IPS-15b (cell line): ENCODE measurements at regions not wholly inside any gene's neighbourhood (a gene's known extent, or its start where the extent isn't known, plus 50 kb on each side); places are given as distances from the start of the nearest gene placed in this dataset.

ENCODE experiments used
- H3K27me3 ChIP-seq: one replicate; pipeline ENCODE4 v1.6.1; 2013; ENCODE audit warnings: low read length; ENCODE audit not compliant: control insufficient read depth, insufficient read depth
- H3K36me3 ChIP-seq: one replicate; pipeline ENCODE4 v1.6.1; 2013; ENCODE audit warnings: low read length; ENCODE audit not compliant: control insufficient read depth, insufficient read depth
- H3K4me1 ChIP-seq: one replicate; pipeline ENCODE4 v1.6.1; 2013; ENCODE audit warnings: mild to moderate bottlenecking, low read length; ENCODE audit not compliant: control insufficient read depth, insufficient read depth
- H3K4me3 ChIP-seq: one replicate; pipeline ENCODE4 v1.5.1; 2013; ENCODE audit warnings: low read depth, low read length
- H3K9ac ChIP-seq: one replicate; pipeline ENCODE4 v1.6.1; 2013; ENCODE audit warnings: low read depth, mild to moderate bottlenecking, low read length
- H3K9me3 ChIP-seq: one replicate; pipeline ENCODE4 v1.6.1; 2013; ENCODE audit warnings: mild to moderate bottlenecking, low read length; ENCODE audit not compliant: control insufficient read depth, insufficient read depth

DNA sequence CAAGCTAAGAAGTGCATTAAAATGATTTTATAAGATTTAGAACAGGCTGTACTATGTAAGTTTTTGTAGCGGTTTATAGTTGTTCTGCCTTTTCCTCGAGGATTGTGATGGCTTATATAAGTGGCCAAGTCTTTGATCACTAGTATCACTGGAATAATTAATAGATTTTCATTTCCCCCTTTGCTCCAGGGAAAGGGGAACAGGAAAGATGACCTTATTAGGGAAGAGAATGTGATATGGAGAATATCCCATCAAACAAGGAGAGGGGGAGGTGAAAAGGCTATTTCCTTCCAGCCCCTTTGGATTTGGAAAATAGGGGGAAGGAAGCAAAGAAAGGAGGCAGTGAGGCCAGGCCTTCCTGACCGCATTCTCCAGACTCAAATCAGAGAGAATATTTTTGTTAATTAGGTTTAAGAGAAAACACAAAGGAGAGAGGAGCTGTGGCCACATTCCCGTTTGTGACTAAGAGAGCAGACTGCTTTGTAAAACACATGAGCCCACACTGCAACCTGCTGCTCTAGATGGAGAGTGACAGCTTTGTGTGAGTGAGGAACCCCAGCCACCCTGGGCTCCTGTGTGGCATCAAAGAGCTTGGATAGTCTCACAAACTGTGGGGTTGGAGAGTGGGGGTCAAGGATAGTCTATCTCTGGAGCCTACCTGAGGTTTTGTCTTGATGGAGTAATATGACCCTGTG, 359.5 kb downstream of the DTWD2 start:
- Histone ChIP-seq H3K4me1 (no peaks in the 10 kb centered on the region), H3K4me3 (no peak overlapping the region), H3K9ac (no peak overlapping the region), H3K27me3 (no peaks in the 10 kb centered on the region), H3K9me3 (no peaks in the 10 kb centered on the region), H3K36me3 (no peaks in the 10 kb centered on the region)

DNA sequence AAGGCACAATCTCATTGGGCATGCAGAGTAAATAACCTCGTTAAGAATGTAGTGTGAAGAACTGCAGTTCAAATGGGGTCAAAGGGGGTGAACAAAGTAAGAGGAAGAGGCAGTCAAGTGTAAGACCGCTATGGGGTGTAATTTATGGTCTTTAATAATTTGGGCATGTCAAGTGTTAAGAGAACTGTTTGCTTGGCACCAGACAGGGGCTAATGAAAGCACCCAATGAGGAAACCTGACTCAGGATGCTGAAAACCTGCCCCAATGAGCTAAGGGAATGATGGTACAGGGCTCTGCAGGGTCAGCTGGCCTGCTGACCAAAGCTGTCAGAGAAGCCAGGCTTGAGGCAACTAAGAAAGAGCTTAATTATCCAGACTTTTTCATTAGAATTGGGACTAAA, 368.1 kb downstream of the DTWD2 start:
- Histone ChIP-seq H3K9me3 (no peaks in the 10 kb centered on the region), H3K9ac (no peak overlapping the region), H3K27me3 (no peaks in the 10 kb centered on the region), H3K4me3 (no peak overlapping the region), H3K4me1 (no peaks in the 10 kb centered on the region), H3K36me3 (no peaks in the 10 kb centered on the region)

DNA sequence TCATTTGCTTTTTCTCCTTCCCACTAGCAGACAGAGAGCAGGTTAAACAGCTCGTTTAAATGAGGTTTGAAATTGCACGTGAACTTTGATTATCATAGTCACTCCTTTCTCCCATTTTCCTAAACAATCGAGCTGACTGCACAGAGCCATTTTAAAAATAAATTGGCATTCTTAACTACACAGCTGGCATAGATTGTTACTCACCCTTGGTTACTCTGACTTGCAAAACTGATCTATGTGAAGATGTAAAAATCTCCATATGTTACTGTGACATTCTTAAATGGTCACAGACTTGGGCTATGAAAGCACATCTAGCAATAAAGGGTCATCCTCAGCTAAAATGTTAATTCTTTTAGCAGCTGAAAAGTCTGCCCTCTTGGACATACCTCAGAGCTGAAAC, 368.5 kb downstream of the DTWD2 start:
- Histone ChIP-seq H3K36me3 (no peaks in the 10 kb centered on the region), H3K9me3 (no peaks in the 10 kb centered on the region), H3K4me3 (no peak overlapping the region), H3K9ac (no peak overlapping the region), H3K4me1 (no peaks in the 10 kb centered on the region), H3K27me3 (no peaks in the 10 kb centered on the region)

DNA sequence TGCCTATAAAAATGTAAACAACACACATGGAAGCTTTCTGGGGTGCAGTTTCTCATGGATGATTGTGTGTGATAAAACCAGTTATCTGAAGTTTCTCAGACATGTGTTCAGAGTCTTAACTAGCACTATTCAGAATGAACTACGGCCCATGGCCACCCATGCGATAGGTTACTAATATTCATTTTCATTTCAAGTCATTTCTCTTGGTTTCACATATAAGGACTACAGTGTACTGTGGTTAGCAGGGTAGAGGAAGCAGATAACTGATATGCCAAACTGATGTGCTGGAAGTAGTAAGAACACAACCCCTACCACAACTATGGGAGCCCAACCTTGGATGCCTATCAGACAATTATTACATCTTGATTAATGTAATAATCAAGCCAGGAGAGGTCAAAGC, 372.1 kb downstream of the DTWD2 start:
- no peaks in the 10 kb centered on the region for H3K9me3 ChIP-seq
- no peaks in the 10 kb centered on the region for H3K36me3 ChIP-seq
- H3K4me1 ChIP-seq = no peaks in the 10 kb centered on the region
- H3K9ac ChIP-seq = no peak overlapping the region
- H3K27me3 ChIP-seq = no peaks in the 10 kb centered on the region
- no peak overlapping the region for H3K4me3 ChIP-seq

DNA sequence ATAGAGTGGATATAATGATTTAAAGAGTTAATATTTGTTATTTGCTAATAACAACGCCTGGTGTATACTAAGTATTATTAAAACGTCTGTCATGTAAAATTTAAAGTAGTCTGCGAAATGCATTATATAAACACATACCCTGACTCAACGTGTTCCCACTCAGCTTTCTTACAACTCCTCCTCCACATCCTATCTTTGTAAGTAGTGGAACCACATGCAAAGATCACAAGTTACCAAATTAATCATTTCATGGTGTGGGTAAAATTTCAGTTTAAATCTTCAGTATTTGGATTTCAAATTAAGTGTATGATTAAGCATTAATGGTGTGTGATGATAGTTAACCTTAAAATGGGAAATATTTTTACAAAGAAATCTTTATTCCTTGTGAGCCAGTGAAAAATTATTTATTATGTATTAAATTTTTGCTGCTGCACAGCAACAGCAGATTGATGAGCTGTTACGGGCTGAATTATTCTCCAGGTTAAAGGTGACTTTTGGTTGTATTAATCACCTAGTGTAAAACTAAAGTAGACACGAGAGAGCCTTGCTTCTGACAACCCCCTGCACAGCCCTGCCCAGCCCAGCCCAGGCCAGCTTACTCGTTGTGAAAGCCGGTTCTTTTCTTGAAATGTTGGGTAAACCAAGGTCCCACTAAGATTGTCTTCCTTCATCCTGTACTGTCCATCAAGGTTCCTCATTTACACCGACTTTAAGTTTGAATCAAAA, 373.5 kb downstream of the DTWD2 start:
- H3K4me1 ChIP-seq = no peaks in the 10 kb centered on the region
- H3K9me3 ChIP-seq = no peaks in the 10 kb centered on the region
- no peak overlapping the region for H3K4me3 ChIP-seq
- no peaks in the 10 kb centered on the region for H3K27me3 ChIP-seq
- H3K9ac ChIP-seq = no peak overlapping the region
- no peaks in the 10 kb centered on the region for H3K36me3 ChIP-seq

DNA sequence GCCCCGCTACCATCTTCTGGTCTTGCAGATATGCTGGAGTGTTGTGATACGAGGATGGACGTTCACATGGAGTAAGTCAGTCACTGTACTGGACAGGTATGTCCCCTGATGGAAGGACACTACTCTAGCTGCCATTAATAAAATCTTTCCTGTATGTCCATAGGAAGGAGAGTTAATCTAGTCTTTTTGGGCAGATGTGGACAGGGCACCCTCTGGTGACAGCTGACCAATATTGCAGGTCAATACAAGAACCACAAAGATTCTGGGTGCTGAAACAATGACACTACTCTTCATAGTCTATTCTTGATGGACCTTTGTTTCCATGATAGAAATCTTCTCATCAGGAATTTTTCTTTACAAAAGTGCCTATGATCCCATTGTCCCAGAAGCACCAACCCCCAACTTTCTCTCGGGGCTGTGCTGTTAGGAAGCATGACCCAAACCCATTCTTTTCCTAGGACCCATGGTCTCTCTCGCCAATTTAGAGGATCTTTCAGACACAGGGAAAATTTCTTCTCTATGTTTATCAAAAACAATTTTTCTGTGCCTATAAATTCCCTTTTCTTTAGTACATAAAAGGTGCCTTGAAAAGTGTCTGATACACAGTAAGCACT, 376.9 kb downstream of the DTWD2 start:
- Histone ChIP-seq H3K9me3 (no peaks in the 10 kb centered on the region), H3K4me1 (no peaks in the 10 kb centered on the region), H3K9ac (no peak overlapping the region), H3K4me3 (no peak overlapping the region), H3K27me3 (no peaks in the 10 kb centered on the region), H3K36me3 (no peaks in the 10 kb centered on the region)

DNA sequence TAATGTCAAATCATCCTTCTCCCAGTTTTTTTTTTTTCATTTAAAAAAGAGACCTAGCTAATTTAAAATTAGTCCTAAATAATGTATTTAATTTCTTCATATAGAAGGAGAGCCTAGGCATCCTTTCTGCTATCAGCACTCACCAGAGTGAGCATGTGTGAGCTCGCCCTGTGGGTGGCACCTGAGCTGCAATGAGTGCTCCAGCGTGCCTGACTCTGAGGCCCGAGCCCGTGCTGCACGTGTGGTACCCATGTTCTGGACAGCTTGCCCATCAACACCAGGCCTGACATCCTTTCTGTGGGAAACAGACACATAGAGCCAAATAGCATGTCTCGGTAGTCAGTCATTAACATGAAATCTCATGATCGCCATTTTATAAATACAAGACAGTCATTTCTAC, 381.4 kb downstream of the DTWD2 start:
- no peaks in the 10 kb centered on the region for H3K27me3 ChIP-seq
- H3K36me3 ChIP-seq = no peaks in the 10 kb centered on the region
- H3K4me1 ChIP-seq = no peaks in the 10 kb centered on the region
- no peak overlapping the region for H3K4me3 ChIP-seq
- no peaks in the 10 kb centered on the region for H3K9me3 ChIP-seq
- H3K9ac ChIP-seq = no peak overlapping the region

DNA sequence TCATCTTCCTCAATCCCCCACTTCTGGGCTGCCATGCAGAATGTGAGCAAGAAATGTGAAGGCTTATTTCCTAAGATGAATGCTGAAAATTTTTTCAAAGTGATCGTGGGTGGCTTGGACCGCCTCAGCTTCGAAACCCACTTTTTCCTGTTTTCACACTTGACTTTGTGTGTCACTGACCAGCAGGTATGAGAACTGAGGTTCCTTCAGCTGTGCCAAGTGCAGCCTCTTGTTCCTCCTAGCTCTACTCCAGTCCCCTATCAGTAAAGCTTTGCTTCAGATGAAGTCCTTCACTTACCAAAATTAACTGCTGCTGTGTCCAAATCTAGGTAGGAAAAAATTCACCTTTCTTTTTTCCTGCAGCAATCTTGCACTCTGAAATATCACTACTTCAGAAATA, 382.6 kb downstream of the DTWD2 start:
- no peak overlapping the region for H3K4me3 ChIP-seq
- no peaks in the 10 kb centered on the region for H3K9me3 ChIP-seq
- H3K9ac ChIP-seq = no peak overlapping the region
- no peaks in the 10 kb centered on the region for H3K36me3 ChIP-seq
- H3K4me1 ChIP-seq = no peaks in the 10 kb centered on the region
- H3K27me3 ChIP-seq = no peaks in the 10 kb centered on the region

DNA sequence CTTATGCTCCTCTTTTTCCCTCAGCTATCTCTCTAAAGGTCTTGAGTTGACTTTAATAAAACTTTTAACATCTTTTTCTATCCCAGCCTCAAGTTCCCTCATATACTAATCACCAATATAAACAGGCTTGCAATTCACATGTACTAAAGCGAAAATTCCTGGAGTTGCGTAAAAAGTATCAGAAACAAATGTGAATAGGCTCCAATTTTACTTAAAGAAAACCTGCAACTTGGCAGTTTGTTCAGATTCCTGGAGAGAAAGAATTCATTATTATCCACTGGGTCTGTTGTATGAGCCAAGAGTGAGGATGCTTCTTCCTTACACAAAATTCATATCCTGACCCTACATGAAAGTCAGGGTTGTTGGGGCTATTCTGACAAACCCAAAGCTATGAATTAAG, 384.2 kb downstream of the DTWD2 start:
- Histone ChIP-seq H3K36me3 (no peaks in the 10 kb centered on the region), H3K4me3 (no peak overlapping the region), H3K9me3 (no peaks in the 10 kb centered on the region), H3K27me3 (no peaks in the 10 kb centered on the region), H3K9ac (no peak overlapping the region), H3K4me1 (no peaks in the 10 kb centered on the region)

DNA sequence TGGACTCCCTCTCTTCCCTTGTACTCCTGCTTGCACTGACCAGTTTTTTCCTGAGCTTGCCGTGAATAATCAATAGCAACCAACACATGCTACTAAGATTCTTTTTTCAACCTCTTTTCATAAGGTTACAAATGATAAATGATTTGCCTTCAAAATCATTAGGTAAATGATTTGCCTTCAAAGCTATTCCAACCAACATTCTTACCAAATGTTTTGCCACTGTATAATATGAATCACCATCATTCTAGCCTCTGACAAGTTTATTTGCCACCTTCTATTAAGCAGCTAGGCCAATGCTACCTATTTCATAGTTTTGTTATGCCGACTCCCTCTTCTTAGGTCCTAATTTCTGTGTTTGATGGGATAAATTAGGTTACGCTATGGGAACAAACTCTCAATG, 385.1 kb downstream of the DTWD2 start:
- no peak overlapping the region for H3K9ac ChIP-seq
- H3K4me1 ChIP-seq = no peaks in the 10 kb centered on the region
- H3K36me3 ChIP-seq = no peaks in the 10 kb centered on the region
- H3K27me3 ChIP-seq = no peaks in the 10 kb centered on the region
- no peaks in the 10 kb centered on the region for H3K9me3 ChIP-seq
- no peak overlapping the region for H3K4me3 ChIP-seq

DNA sequence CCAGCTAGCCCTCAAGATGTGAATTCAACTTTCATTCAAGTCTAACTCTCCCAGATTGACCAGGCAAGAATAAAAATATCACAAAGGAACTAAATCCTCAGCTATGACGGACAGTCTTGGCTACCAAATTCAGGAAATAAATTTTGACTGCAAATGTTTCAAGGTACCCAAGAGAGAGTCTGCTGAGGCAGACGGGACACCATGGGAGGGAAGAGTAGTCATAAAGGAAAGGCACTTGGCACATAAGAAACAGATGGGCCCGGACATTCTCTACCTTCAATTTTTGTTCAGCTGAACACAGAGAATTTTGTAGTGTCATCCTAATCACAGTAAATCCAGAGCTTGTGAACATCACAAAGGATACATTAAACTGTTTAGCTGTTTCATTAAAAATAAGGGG, 390.0 kb downstream of the DTWD2 start:
- Histone ChIP-seq H3K9ac (no peak overlapping the region), H3K36me3 (no peaks in the 10 kb centered on the region), H3K4me3 (no peak overlapping the region), H3K27me3 (no peaks in the 10 kb centered on the region), H3K9me3 (no peaks in the 10 kb centered on the region), H3K4me1 (no peaks in the 10 kb centered on the region)

DNA sequence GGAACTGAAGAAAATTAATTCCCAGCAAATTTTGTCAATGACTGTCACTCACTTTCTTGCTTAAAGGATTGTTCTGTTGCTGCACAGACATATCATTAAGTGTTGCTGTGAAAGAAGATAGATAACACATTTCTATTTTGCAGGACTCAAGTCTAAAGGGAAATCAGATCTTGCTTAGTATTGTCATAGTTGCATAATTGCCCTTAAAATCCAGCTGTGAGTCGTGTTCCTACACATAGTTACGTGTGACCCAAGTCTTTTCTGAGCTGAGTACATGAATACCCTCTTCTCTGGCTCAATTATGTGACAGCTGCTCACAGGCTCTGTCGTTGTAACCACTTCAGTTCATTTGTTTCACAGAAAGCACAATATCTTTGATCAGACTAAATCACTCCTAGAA, 390.8 kb downstream of the DTWD2 start:
- Histone ChIP-seq H3K4me3 (no peak overlapping the region), H3K4me1 (no peaks in the 10 kb centered on the region), H3K9ac (no peak overlapping the region), H3K27me3 (no peaks in the 10 kb centered on the region), H3K9me3 (no peaks in the 10 kb centered on the region), H3K36me3 (no peaks in the 10 kb centered on the region)
